ENCODE measurements at regions not wholly inside any gene's neighbourhood (a gene's known extent, or its start where the extent isn't known, plus 50 kb on each side); places are given as distances from the start of the nearest gene placed in this dataset.

DNA sequence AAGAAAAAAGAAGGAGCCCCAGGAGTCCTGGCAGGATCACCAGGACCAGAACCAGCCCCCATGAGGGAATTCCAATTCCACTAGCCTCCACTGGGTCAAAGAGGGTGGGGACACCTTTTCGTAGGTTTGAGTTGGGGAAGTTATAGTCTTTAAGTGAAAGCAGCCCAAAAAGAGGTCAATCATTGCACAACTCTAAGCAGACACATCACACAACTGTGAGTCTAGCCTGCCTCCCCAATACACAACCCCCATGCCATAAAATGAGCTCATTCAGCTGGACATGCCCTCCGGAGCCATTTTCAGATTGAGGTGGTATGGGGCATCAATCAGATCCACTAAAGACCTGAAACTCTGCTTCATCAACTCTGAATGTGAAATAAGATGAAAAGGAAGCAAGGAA is 179.9 kb downstream of the NPHP4 start:
- no peak for DNase-seq (ENCODE audit: low spot score)

DNA sequence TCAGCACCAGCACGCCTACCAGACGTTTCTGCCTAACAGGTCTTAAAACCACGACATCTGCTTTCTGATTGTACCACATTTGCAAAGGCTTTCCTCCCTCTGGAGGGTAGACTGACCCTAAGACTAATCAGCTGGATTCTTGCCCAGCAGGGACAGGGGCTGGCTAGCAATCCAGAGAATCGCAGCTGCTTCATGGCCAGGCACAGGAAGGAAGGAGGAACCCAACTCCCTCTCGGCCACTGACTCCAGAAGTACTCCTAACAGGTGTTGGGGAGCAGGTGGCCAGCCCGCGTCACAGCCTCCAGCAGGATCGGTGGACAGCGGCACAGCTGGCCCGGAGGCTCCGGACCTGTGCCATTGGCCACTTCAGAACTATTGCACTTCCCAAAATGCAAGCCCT is 180.8 kb downstream of the NPHP4 start:
- no peak for DNase-seq (ENCODE audit: low spot score)

DNA sequence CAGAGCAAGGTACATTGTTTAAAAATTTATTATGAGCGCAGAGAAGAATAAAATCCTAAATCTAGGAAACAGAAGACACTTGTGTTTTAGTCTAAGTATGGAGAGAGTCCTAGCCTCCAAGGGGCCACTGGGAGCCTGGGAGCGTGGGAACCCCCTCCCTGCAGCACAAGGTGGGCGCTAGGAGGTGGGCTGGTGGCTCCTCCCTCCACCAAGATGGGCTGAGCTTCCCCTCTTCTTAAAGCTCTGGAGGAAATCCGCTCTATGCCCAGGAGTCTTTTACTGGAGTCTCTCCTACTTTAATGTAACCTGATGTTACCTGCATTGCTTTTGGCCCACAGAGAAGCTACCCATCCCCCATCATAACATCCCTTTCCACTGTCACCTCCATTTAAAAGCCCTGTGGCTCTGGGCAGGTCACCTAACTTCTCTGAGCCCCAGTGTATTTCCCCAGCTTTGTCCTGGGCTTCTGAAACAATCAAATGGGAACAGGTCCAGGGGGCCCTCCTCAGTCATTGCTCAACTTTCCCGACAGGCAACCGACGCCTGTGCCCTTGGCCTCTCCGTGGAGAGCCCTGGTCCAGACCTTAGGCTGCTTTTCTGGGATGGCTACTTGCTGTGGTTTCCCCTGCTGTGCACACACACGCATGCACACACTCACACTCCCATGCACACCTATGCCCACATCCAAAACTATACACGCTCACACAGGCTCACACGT is 181.5 kb downstream of the NPHP4 start:
- DNase-seq (ENCODE audit: low spot score) = no peak

DNA sequence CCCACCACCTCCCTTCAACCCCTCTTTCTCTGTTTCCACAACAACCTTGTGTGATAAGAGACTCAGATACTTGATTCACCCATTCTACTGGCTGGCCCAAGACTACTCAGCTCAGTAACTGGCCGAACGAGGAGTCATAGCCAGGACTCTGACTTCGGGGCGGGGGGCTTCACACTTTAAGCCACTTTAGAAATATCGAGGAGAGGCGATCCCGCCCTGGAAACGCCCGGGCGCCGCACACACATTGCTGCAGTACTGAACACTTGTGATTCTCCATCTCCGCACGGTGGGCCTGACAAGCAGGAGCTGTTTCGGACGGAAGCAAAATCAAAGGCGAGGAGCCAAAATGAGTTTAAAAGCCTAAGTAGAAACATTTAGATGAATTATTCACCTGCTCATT is 182.1 kb downstream of the NPHP4 start:
- DNase-seq (ENCODE audit: low spot score) = no peak

DNA sequence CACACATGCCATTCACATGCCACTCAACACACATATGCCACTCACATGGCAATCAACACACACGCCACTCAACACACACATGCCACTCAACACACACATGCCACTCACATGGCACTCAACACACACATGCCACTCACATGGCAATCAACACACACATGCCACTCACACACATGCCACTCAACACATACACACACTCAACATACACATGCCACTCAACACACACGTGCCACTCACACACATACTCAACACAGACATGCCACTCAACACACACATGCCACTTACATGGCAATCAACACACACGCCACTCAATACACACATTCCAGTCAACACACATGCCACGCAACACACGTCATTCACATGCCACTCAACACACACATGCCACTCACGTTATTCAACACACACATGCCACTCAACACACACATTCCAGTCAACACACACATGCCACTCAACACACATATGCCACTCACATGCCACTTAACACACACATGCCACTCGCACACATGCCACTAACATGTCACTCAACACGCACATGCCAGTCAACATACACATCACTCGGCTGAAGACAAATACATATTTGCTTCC is 182.9 kb downstream of the NPHP4 start:
- DNase-seq (ENCODE audit: low spot score) = no peak

- no peak for DNase-seq (ENCODE audit: low spot score)
These were observed 188.4 kb downstream of the NPHP4 start for GRCh38 chr1:5803851-5804250.

GRCh38 chr1:5802606-5803005 is 189.6 kb downstream of the NPHP4 start:
- DNase-seq (ENCODE audit: low spot score) = no peak

DNA sequence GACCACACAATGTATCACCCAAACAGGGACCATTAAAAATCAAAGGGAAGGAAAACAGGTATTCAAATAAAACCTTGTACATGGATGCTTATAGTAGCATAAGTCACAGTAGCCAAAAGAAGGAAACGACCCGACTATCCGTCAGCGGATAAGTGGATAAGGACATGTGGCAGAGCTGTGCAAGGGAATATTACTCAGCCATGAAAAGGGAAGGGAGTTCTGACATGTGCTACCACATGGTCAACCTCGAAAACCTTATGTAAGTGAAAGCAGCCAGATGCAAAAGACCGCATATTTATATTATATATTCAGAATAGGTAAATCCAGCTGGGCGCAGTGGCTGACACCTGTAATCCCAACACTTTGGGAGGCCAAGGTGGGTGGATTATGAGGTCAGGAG is 193.3 kb downstream of the NPHP4 start:
- DNase-seq (ENCODE audit: low spot score) = no peak

DNA sequence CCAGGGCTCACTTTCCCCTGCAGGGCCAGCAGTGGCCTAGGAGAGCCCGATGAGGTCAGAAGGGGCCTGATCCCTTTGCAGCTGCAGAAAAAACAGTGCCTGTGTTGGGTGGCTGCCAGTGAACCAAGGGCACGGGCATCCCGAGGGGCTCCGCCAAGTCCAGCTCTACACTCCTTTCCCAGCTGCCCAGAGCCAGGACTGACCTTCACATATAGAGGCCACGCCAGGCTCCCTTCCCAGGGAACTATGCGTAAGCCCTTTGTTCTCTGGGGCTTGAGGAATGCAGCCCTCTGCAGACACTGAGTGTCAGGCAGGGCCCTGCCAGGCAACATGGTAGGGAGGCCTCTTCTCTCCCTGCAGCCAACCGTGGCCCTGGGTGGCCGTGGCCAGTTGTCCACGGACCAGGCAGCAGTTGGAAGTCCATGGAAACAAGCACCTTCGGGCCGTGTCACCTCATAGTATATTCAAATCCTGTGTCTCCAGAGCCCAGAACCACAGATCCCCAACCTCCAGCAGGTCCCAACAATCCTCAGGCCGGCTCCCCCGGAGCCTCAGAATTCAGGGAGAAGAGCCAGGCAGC is 194.0 kb downstream of the NPHP4 start:
- no peak for DNase-seq (ENCODE audit: low spot score)

DNA sequence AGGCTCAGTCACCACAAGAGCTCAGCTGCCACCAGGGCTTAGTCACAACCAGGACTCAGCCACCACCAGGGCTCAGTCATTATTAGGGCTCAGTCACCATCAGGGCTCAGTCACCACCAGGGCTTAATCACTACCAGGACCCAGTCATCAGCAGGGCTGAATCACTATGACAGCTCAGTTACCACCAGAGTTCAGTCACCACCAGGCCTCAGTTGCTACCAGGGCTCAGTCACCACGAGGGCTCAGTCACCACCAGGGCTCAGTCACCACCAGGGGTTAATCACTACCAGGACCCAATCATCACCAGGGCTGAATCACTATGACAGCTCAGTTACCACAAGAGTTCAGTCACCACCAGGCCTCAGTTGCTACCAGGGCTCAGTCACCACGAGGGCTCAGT is 196.2 kb downstream of the NPHP4 start:
- DNase-seq (ENCODE audit: low spot score) = no peak

GRCh38 chr1:5794279-5794678 is 197.9 kb downstream of the NPHP4 start:
- no peak for DNase-seq (ENCODE audit: low spot score)

DNA sequence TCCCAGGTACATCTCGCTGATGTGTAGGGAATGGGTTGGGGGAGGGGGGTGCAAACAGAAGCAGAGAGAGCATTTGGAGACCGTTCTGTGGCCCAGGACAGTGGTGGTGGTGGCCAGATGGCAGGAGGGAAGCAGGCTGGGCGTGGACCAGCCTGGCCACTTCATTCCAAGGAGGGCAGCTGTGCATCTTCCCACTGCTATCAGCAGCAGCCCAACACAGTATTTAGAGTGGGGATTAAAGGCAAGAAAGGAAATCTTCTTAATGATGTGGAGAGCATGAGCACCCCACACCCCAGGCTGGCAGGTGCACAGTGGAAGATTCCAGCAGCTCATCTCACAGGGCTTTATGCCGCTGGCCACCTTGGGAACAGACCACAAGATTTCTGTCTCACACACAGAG is 198.7 kb downstream of the NPHP4 start:
- DNase-seq (ENCODE audit: low spot score) = no peak

DNA sequence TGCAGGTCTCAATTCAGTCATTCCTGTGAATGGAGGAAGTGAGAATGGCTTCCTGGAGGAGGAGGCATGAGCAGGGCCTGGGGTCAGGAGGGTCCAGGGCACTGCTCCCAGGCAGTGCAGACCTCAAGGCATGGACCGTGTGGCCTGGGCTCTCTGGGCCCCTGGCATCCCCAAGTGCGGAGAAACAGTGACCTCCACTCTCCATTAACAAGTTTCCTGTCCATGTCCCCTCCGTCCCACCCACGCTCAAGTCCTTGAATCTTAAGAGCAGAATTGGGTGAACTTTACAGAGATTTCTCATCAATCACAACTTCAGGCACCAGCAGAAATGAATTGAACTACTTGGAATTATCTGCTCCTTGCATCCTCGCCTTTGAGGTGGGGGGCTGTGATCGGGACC is 211.1 kb downstream of the NPHP4 start:
- no peak for DNase-seq (ENCODE audit: low spot score)

DNA sequence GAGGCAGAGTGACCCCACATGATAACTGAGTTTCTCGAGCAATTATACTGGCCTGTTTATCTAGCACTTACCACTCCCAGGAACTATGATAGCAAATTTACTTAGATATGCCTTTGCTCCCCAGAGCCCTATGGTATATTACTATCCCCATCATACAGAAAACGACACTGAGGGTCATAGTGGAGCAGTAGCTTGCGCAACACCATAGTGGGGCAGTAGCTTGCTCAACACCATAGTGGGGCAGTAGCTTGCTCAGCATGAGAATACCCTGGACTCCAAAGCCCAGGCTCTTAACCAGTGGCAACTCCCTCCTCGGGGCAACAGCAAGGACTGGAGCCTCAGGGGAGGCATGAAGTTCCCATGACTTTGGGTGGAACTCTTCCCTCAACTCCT is 211.9 kb downstream of the NPHP4 start:
- no peak for DNase-seq (ENCODE audit: low spot score)

DNA sequence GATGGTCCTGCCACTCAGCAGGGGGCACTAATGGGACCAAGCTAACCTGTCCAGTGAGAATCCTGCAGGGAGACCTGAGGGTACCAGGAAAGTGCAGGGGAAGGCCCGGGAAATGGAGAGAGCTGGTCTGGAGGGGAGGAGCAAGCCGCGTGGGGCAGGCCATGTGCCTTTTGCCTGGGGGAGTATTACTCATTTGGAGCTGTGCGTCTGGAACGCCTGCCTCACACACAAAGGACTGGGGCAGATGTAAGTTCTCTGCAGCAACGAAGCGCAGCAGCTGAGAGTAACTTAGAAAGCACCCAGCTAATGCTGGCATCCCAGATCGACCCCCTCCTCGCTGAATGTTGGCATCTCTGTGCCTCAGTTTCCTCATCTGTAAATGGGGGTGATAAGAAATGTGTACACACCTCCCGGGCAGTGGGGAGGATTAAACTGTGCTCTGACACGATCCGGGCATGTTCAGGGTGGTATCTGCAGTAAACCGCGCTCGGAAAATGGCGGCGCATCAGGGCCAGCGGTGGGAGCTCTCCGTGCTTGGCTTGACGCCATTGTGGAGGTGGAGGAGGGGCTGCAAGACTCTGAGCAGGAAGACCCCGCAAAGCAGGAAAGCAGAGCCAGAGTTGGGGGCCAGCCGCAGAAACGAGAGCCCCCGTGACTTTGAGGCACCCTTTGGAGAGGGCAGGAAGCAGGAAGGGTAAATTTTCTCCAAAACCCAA is 212.5 kb downstream of the NPHP4 start:
- no peak for DNase-seq (ENCODE audit: low spot score)

GRCh38 chr1:5776035-5776550 is 216.1 kb downstream of the NPHP4 start:
- DNase-seq (ENCODE audit: low spot score) = no peak

- DNase-seq (ENCODE audit: low spot score) = no peak
These were observed 218.2 kb downstream of the NPHP4 start for GRCh38 chr1:5774019-5774418.

DNA sequence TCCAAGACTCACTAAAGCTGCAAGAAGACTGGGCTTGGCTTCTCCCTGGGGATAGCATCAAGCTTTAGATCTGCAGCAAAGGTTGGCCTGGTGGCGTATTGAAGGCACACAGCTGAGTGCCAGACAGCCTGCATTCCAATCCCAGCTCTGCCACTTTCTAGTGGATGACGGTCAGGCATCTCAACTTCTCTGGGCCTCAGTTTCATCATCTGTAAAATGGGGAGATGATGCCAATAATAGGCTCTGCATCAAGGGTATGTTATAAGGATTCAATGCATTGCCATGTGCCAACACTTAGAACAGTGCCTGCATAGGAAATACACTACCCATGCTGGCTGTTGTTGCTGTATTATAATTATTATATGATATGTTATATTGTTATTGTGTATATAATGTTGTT is 220.4 kb downstream of the NPHP4 start:
- no peak for DNase-seq (ENCODE audit: low spot score)

GRCh38 chr1:5770981-5771765 is 221.1 kb downstream of the NPHP4 start:
- DNase-seq (ENCODE audit: low spot score) = no peak

GRCh38 chr1:5769760-5770159 is 222.5 kb downstream of the NPHP4 start:
- DNase-seq (ENCODE audit: low spot score) = no peak

GRCh38 chr1:5769146-5769545 is 223.1 kb downstream of the NPHP4 start:
- no peak for DNase-seq (ENCODE audit: low spot score)

- no peak for DNase-seq (ENCODE audit: low spot score)
These were observed 224.2 kb downstream of the NPHP4 start for GRCh38 chr1:5768014-5768413.
